Activated CD8-positive, alpha-beta memory T cell treated with anti-CD3 and anti-CD28 coated beads, Interleukin-2, amount 10 ng/mL, durations not matched to agents 7 days and 5 days (primary cell): ENCODE measurements at regions not wholly inside any gene's neighbourhood (a gene's known extent, or its start where the extent isn't known, plus 50 kb on each side); places are given as distances from the start of the nearest gene placed in this dataset.

Source experiments
- ATAC-seq: fragments of 150-1000 bp; cut with Tn5 transposase; one replicate; pipeline ENCODE4 v1.10.0; 2021; ENCODE audit warnings: moderate library complexity
- CTCF ChIA-PET: fragments of 350-600 bp; sonication (Branson Sonifier 250); formaldehyde crosslinking; loops from one replicate; lab custom pipeline; 2021; ENCODE audit warnings: antibody characterized with exemption; lab: Charles Lee
- DNase-seq: peaks from one replicate; pipeline ENCODE4 v3.0.0-alpha.2; 2020
- H3K27ac Mint-ChIP-seq: one replicate; pipeline ENCODE4 v1.8.0; 2021; ENCODE audit warnings: mild to moderate bottlenecking, mixed read lengths
- H3K27me3 Mint-ChIP-seq: one replicate; pipeline ENCODE4 v1.8.0; 2021; ENCODE audit warnings: mixed read lengths
- H3K36me3 Mint-ChIP-seq: one replicate; pipeline ENCODE4 v1.8.0; 2021; ENCODE audit warnings: mild to moderate bottlenecking, mixed read lengths
- H3K4me1 Mint-ChIP-seq: one replicate; pipeline ENCODE4 v1.8.0; 2021; ENCODE audit warnings: mixed read lengths
- H3K4me3 Mint-ChIP-seq: one replicate; pipeline ENCODE4 v1.8.0; 2021; ENCODE audit warnings: mild to moderate bottlenecking, moderate library complexity, mixed read lengths
- H3K9me3 Mint-ChIP-seq: one replicate; pipeline ENCODE4 v1.8.0; 2022; ENCODE audit warnings: low read depth, mixed read lengths

DNA sequence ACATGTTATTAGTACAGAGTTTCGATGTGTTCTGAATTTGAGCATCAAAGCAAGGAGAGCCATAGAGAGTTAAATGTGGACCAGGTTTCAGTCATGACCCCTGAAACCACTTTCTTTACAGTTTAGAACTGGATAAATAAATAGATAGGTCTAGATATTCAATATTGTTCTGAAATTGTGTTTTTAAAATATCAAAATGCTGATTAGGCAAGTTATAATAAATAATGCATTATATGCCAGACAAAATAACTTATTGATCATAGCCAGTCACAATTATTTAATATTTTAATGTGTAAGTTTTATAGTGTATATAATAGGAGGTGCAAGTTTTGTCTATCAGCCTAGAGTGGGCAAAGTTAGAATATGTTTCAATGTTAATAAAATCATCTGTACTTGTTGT lies 569.5 kb downstream of the METTL15 start:
- Mint-ChIP-seq H3K36me3 (no peaks in the 10 kb centered on the region), H3K4me1 (no peaks in the 10 kb centered on the region), H3K27ac (no peak overlapping the region), H3K9me3 (no peaks in the 10 kb centered on the region), H3K27me3 (no peaks in the 10 kb centered on the region), H3K4me3 (no peak overlapping the region)
- ATAC-seq (no peak), DNase-seq (no peak)
- CTCF ChIA-PET: no interaction called here

GRCh38 chr11:28675183-28675582 lies 567.0 kb downstream of the METTL15 start:
- Mint-ChIP-seq H3K27me3 (no peaks in the 10 kb centered on the region), H3K36me3 (no peaks in the 10 kb centered on the region), H3K27ac (no peak overlapping the region), H3K4me3 (no peak overlapping the region), H3K9me3 (no peaks in the 10 kb centered on the region), H3K4me1 (no peaks in the 10 kb centered on the region)
- no peak for ATAC-seq
- DNase-seq: no peak
- CTCF ChIA-PET: no interaction called here

DNA sequence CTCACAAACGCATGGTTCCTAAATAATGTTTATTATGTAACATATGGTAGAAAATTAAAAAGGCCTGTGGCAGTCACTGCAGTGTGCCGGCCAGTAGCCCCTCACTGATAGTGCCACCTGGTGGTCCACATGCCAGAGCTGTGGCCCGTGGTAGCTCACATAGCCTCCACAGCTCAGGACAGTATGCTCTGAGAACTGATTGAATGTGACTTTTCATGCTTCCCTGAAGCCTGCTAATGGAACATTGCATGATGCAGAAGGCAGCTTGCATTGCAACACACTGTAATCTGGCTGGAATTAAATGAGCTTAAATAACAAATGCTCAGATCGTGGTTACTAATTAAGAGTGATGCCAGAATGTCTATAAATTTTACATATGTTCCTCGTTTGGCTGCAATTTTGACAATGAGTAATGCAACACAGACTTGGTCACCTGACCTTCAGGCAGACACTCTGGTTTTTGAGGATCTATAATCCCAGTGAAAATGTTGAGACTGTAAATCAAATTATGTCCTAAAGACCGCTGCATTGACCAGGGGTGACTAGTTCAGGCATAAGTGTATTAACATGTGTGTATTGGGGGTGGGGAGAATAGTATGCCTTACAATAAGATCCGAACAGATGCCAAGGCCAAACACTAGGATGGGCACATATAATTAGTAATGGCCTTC lies 566.4 kb downstream of the METTL15 start:
- DNase-seq (no peak), ATAC-seq (no peak)
- Mint-ChIP-seq H3K9me3 (no peaks in the 10 kb centered on the region), H3K27ac (no peak overlapping the region), H3K4me3 (no peak overlapping the region), H3K27me3 (no peaks in the 10 kb centered on the region), H3K36me3 (no peaks in the 10 kb centered on the region), H3K4me1 (no peaks in the 10 kb centered on the region)
- CTCF ChIA-PET: no interaction called here

DNA sequence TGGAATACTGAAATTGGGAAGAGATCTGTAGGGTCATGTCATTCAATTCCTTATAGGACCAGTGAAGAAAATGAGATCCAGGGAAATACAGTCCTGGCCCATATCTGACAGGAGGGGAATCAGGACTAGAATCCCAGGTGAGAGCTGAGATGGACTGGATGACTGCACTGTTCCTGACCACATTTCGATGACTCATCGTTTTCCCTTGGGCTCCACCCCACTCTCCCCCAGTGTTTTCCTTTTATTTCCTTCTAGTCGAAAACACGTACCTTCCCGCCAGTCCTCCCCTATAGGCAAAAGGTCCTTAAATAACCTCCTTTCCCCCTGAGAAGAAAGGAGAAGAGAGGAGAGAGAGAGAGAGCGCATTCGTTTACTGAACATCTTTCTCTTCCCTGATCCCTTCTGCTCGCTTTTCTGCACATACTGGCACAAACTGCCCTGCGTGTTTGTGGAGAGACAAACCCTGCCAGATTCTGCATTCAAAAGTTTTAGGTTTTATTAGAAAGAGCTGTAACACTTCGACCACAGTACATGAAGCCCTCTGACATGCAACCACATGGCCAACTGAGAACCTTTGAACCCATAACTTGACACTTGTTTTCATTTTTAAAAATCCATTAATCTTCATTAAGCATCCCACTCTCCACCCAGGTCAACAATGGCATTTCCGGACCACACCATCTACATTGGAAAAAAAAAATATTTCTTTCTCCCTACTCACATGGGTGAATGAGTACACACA lies 565.7 kb downstream of the METTL15 start:
- ATAC-seq: no peak
- Mint-ChIP-seq H3K36me3 (no peaks in the 10 kb centered on the region), H3K9me3 (no peaks in the 10 kb centered on the region), H3K4me1 (no peaks in the 10 kb centered on the region), H3K27ac (no peak overlapping the region), H3K27me3 (no peaks in the 10 kb centered on the region), H3K4me3 (no peak overlapping the region)
- DNase-seq: no peak
- CTCF ChIA-PET: no interaction called here

GRCh38 chr11:28671274-28671673 lies 563.1 kb downstream of the METTL15 start:
- DNase-seq (no peak), ATAC-seq (no peak)
- Mint-ChIP-seq H3K4me3 (no peak overlapping the region), H3K36me3 (no peaks in the 10 kb centered on the region), H3K27ac (no peak overlapping the region), H3K9me3 (no peaks in the 10 kb centered on the region), H3K4me1 (no peaks in the 10 kb centered on the region), H3K27me3 (no peaks in the 10 kb centered on the region)
- CTCF ChIA-PET: no interaction called here

DNA sequence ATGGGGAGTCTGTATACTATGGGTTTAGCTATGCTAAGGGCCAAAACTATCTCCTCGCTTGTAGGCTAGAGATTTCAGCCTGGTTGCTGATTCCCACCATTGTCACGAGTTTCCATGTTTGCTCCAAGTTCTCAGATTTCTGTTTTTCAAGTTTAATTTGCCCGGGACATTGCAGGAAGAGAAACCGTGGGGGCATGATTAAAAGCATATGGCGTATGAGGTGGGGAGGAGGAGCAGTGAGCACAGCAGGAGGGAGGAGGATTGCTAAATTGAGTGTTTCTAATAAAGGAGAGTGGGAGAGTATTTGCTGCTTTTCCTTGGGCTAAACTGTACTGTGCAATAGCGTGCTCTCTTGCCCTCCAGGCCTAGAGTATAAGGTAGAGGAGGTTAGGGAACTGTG lies 558.4 kb downstream of the METTL15 start:
- H3K27ac Mint-ChIP-seq: no peak overlapping the region
- no peaks in the 10 kb centered on the region for H3K27me3 Mint-ChIP-seq
- H3K9me3 Mint-ChIP-seq: peaks cover 2% of the 10 kb centered on the region
- ATAC-seq (no peak), DNase-seq (no peak)
- no peaks in the 10 kb centered on the region for H3K36me3 Mint-ChIP-seq
- no peaks in the 10 kb centered on the region for H3K4me1 Mint-ChIP-seq
- CTCF ChIA-PET: no interaction called here
- H3K4me3 Mint-ChIP-seq: no peak overlapping the region

DNA sequence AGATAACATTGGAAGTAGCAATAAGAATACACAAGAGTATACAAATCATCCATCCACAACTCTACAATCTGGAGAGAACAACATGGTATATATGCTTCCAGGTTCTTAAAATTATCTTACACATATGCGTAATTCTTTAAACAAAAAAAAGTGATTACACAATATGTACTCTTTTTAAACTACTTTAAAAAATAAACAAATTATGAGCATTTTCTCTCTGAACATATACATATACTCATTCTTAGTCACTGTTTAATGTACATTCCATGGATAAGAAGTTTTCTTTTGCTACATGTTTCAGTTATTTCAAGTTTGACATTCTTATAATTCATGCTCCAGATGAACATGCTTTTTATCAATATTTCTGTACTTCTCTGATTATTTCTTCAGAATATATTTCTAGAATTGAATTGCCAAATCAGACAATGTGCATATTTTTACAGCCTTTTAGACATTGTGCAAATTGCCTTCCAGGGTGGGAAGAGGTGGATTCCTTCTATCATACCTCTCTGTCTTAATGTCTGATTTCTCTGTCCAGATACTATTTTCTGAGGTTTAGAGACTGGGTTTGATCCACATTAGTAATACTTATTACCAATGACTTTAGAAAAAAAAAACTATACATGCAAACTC lies 551.6 kb downstream of the METTL15 start:
- Mint-ChIP-seq H3K27ac (no peak overlapping the region), H3K4me3 (no peak overlapping the region), H3K4me1 (no peaks in the 10 kb centered on the region), H3K27me3 (no peaks in the 10 kb centered on the region), H3K36me3 (no peaks in the 10 kb centered on the region), H3K9me3 (peaks cover 2% of the 10 kb centered on the region)
- CTCF ChIA-PET: no interaction called here
- ATAC-seq (no peak), DNase-seq (no peak)

DNA sequence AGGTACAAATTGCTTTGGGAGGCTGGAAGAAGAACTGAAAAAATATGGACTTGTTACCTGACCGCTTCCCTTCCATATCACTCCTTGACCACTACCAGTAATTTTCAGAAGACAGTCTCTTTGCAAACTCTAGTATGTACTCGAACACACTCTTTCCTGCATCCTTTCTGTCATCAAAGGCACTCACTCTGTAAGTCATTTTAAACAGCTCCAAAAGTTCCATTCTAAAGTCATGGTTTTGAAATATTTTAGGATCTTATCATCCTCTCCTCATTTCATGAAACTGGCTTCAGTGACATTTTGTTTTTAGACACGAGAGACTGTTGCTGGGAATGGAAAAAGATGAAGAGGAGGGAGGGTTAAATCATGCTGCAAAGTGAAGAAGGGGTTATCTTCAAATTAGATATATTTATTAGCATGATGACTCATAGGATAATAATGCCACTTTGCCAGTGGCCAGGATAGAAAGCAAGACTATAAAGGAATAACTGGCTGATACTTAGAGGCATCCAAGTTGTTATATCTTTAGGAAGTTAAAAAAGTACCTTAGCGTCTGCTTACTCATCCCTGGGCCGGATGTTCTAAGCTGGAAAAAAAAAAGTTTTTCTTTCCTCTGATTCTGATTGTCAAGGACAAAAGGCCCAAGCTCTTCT lies 549.3 kb downstream of the METTL15 start:
- Mint-ChIP-seq H3K27ac (no peak overlapping the region), H3K4me3 (no peak overlapping the region), H3K27me3 (no peaks in the 10 kb centered on the region), H3K4me1 (no peaks in the 10 kb centered on the region), H3K9me3 (no peaks in the 10 kb centered on the region), H3K36me3 (no peaks in the 10 kb centered on the region)
- ATAC-seq (no peak), DNase-seq (no peak)
- CTCF ChIA-PET: no interaction called here

DNA sequence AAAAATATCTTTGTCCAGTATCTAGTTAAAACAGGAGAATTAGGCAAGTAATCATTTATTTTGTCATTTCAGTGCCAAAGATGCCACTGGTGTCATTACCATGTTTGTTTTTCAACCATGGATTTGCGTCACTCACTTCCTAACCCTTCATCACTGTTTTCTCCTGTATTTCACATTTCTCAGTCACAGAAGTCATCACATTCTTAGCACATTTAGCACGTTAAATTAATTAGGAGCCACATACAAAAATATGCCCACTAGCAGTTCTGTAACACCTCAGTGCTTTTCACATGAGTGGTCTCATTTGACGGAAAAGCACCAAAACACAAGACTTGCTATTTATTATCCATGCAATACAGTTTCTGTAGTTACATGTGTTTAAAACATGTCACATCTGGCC lies 546.0 kb downstream of the METTL15 start:
- H3K27me3 Mint-ChIP-seq: no peaks in the 10 kb centered on the region
- no peak overlapping the region for H3K27ac Mint-ChIP-seq
- CTCF ChIA-PET: no interaction called here
- no peaks in the 10 kb centered on the region for H3K4me1 Mint-ChIP-seq
- H3K9me3 Mint-ChIP-seq: no peaks in the 10 kb centered on the region
- ATAC-seq (no peak), DNase-seq (no peak)
- H3K4me3 Mint-ChIP-seq: no peak overlapping the region
- H3K36me3 Mint-ChIP-seq: no peaks in the 10 kb centered on the region

GRCh38 chr11:28649922-28650321 lies 541.7 kb downstream of the METTL15 start:
- Mint-ChIP-seq H3K27me3 (no peaks in the 10 kb centered on the region), H3K4me1 (no peaks in the 10 kb centered on the region), H3K27ac (no peak overlapping the region), H3K36me3 (no peaks in the 10 kb centered on the region), H3K4me3 (no peak overlapping the region), H3K9me3 (peaks cover 7% of the 10 kb centered on the region)
- DNase-seq: no peak
- CTCF ChIA-PET: no interaction called here
- no peak for ATAC-seq

GRCh38 chr11:28636566-28636965 lies 528.4 kb downstream of the METTL15 start:
- Mint-ChIP-seq H3K4me3 (no peak overlapping the region), H3K27ac (no peak overlapping the region), H3K36me3 (no peaks in the 10 kb centered on the region), H3K4me1 (no peaks in the 10 kb centered on the region), H3K9me3 (no peaks in the 10 kb centered on the region), H3K27me3 (no peaks in the 10 kb centered on the region)
- CTCF ChIA-PET: no interaction called here
- ATAC-seq (no peak), DNase-seq (no peak)

- no peaks in the 10 kb centered on the region for H3K9me3 Mint-ChIP-seq
- no peaks in the 10 kb centered on the region for H3K36me3 Mint-ChIP-seq
- no peak overlapping the region for H3K27ac Mint-ChIP-seq
- H3K27me3 Mint-ChIP-seq: no peaks in the 10 kb centered on the region
- ATAC-seq (no peak), DNase-seq (no peak)
- no peaks in the 10 kb centered on the region for H3K4me1 Mint-ChIP-seq
- CTCF ChIA-PET: no interaction called here
- H3K4me3 Mint-ChIP-seq: no peak overlapping the region
Measured at GRCh38 chr11:28636033-28636432, 527.8 kb downstream of the METTL15 start.

DNA sequence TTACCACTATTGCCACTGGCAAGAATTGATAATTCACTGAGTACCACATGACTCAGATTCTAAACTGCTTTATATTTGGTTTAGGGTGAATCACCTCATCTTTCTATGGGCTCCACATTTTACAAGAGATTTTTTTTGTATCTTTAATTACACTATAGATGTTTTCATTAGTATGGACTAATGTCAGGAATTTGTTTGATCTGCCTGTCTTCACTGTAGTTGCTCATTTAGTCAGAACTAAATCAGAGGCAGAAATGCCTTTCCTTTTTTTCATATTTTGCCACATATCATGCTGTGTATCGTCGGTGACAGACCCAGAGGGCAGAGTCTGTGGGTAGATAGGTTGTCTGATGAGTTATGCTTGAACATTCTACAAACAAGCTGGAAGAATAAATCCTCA lies 524.1 kb downstream of the METTL15 start:
- ATAC-seq: no peak
- CTCF ChIA-PET: no interaction called here
- H3K4me1 Mint-ChIP-seq: no peaks in the 10 kb centered on the region
- H3K4me3 Mint-ChIP-seq: no peak overlapping the region
- no peak overlapping the region for H3K27ac Mint-ChIP-seq
- no peaks in the 10 kb centered on the region for H3K27me3 Mint-ChIP-seq
- no peaks in the 10 kb centered on the region for H3K36me3 Mint-ChIP-seq
- DNase-seq: no peak
- no peaks in the 10 kb centered on the region for H3K9me3 Mint-ChIP-seq

- H3K27ac Mint-ChIP-seq: no peak overlapping the region
- CTCF ChIA-PET: no interaction called here
- H3K4me3 Mint-ChIP-seq: no peak overlapping the region
- H3K4me1 Mint-ChIP-seq: no peaks in the 10 kb centered on the region
- ATAC-seq: no peak
- no peaks in the 10 kb centered on the region for H3K9me3 Mint-ChIP-seq
- H3K36me3 Mint-ChIP-seq: no peaks in the 10 kb centered on the region
- H3K27me3 Mint-ChIP-seq: no peaks in the 10 kb centered on the region
- no peak for DNase-seq
Measured at GRCh38 chr11:28631148-28631547, 523.0 kb downstream of the METTL15 start.
